NCI-H748 (cell line): ENCODE measurements at regions not wholly inside any gene's neighbourhood (a gene's known extent, or its start where the extent isn't known, plus 50 kb on each side); places are given as distances from the start of the nearest gene placed in this dataset.
"Not testable (repeated sequence)": the region's sequence is repeated elsewhere in the genome, so short reads cannot be mapped to it uniquely, and the experiment has no call there.

ENCODE experiments used
- DNase-seq: peaks from one replicate; lab custom pipeline; 2025; ENCODE audit not compliant: unreplicated experiment; lab: John Stamatoyannopoulos, UW

GRCh38 chrX:1767026-1767425, 152.2 kb downstream of the ASMT start:
- peak; percentile 91 for DNase-seq

- no peak for DNase-seq
These were observed 164.0 kb downstream of the ASMT start for GRCh38 chrX:1778817-1779216.

GRCh38 chrX:1779626-1780025, 164.8 kb downstream of the ASMT start:
- no peak for DNase-seq

- DNase-seq, result peak; percentile 9
These were observed 166.9 kb downstream of the ASMT start for GRCh38 chrX:1781766-1782165.

- DNase-seq, result no peak
These were observed 169.9 kb downstream of the ASMT start for GRCh38 chrX:1784773-1785172.

- DNase-seq, result no peak
These were observed 173.5 kb downstream of the ASMT start for GRCh38 chrX:1788300-1788911.

GRCh38 chrX:1792636-1793035, 177.8 kb downstream of the ASMT start:
- no peak for DNase-seq

- no peak for DNase-seq
These were observed 179.7 kb downstream of the ASMT start for GRCh38 chrX:1794586-1794985.

GRCh38 chrX:1802912-1803311, 188.1 kb downstream of the ASMT start:
- no peak for DNase-seq

GRCh38 chrX:1803741-1804140, 188.9 kb downstream of the ASMT start:
- no peak for DNase-seq

- peak; percentile 78 for DNase-seq
These were observed 192.5 kb downstream of the ASMT start for GRCh38 chrX:1807301-1807731.

- DNase-seq, result no peak
These were observed 194.7 kb downstream of the ASMT start for GRCh38 chrX:1809581-1809980.

- DNase-seq, result no peak
These were observed 198.9 kb downstream of the ASMT start for GRCh38 chrX:1813809-1814208.

- DNase-seq, result no peak
These were observed 200.8 kb downstream of the ASMT start for GRCh38 chrX:1815456-1816175.

- DNase-seq, result not testable (repeated sequence)
These were observed 201.6 kb downstream of the ASMT start for GRCh38 chrX:1816387-1816982.

GRCh38 chrX:1821846-1822245, 207.0 kb downstream of the ASMT start:
- DNase-seq, result no peak

- no peak for DNase-seq
These were observed 210.0 kb downstream of the ASMT start for GRCh38 chrX:1824855-1825254.

- peak; percentile 14 for DNase-seq
These were observed 218.9 kb downstream of the ASMT start for GRCh38 chrX:1833656-1834360.

- DNase-seq, result no peak
These were observed 220.2 kb downstream of the ASMT start for GRCh38 chrX:1835056-1835455.

GRCh38 chrX:1836683-1837082, 221.8 kb downstream of the ASMT start:
- no peak for DNase-seq

- DNase-seq, result no peak
These were observed 226.9 kb downstream of the ASMT start for GRCh38 chrX:1841746-1842145.

GRCh38 chrX:1847000-1847399, 232.1 kb downstream of the ASMT start:
- not testable (repeated sequence) for DNase-seq
